ENCODE measurements at regions not wholly inside any gene's neighbourhood (a gene's known extent, or its start where the extent isn't known, plus 50 kb on each side); places are given as distances from the start of the nearest gene placed in this dataset.

- TF ChIP-seq CTCF (tag by site-specific recombination; IDR thresholded peaks at IDR 0.05) (no peak), ZBTB7A (tag by site-specific recombination; IDR thresholded peaks at IDR 0.05; ENCODE audit: low read depth) (no peak), ZSCAN5A (tag by site-specific recombination; IDR thresholded peaks at IDR 0.05) (no peak)
Measured at GRCh38 chr9:107594908-107595530, 105.5 kb upstream of the KLF4 start.
